Liver (tissue), 3 donors: ENCODE measurements at regions not wholly inside any gene's neighbourhood (a gene's known extent, or its start where the extent isn't known, plus 50 kb on each side); places are given as distances from the start of the nearest gene placed in this dataset.

Source experiments
- EGR1 ChIP-seq, 2 donors: IDR thresholded peaks; 2 replicates each; pipeline ENCODE4 v1.6.1; 2016 to 2018; ENCODE audit warnings: antibody characterized with exemption in 2 of 2, low read depth in 2 of 2
- FOXA1 ChIP-seq: IDR thresholded peaks from 2 replicates; pipeline ENCODE4 v1.6.1; 2016; ENCODE audit warnings: antibody characterized with exemption
- FOXA2 ChIP-seq: IDR thresholded peaks from 2 replicates; pipeline ENCODE4 v1.6.1; 2016; ENCODE audit warnings: antibody characterized with exemption
- JUND ChIP-seq, 2 donors: IDR thresholded peaks; 2 replicates each; pipeline ENCODE4 v1.6.1; 2016; ENCODE audit warnings: antibody characterized with exemption in 2 of 2
- NR2F2 ChIP-seq: IDR thresholded peaks from 2 replicates; pipeline ENCODE4 v1.6.1; 2016; ENCODE audit warnings: antibody characterized with exemption
- RAD21 ChIP-seq, 2 donors: IDR thresholded peaks; 2 replicates each; pipeline ENCODE4 v1.6.1; 2016; ENCODE audit warnings: antibody characterized with exemption in 2 of 2, mild to moderate bottlenecking in 2 of 2
- REST ChIP-seq: IDR thresholded peaks from 2 replicates; pipeline ENCODE4 v1.6.1; 2016; ENCODE audit warnings: antibody characterized with exemption, mild to moderate bottlenecking
- SP1 ChIP-seq: IDR thresholded peaks from 2 replicates; pipeline ENCODE4 v1.6.1; 2018; ENCODE audit warnings: antibody characterized with exemption, mild to moderate bottlenecking
- YY1 ChIP-seq: IDR thresholded peaks from 2 replicates; pipeline ENCODE4 v1.6.1; 2016; ENCODE audit warnings: antibody characterized with exemption, mild to moderate bottlenecking
- TF ChIP-seq, protein P1 (sequence below): fragments of 150-350 bp; IDR thresholded peaks from 2 replicates; pipeline ENCODE4 v1.5.1; 2017; ENCODE audit warnings: improper control_type of control experiment, low read depth, low read length; ENCODE audit not compliant: missing input control
- TF ChIP-seq, protein P2 (sequence below): IDR thresholded peaks from 2 replicates; pipeline ENCODE4 v1.6.1; 2016; ENCODE audit warnings: antibody characterized with exemption
- donor health status: healthy.
- donor health status: healthy.

DNA sequence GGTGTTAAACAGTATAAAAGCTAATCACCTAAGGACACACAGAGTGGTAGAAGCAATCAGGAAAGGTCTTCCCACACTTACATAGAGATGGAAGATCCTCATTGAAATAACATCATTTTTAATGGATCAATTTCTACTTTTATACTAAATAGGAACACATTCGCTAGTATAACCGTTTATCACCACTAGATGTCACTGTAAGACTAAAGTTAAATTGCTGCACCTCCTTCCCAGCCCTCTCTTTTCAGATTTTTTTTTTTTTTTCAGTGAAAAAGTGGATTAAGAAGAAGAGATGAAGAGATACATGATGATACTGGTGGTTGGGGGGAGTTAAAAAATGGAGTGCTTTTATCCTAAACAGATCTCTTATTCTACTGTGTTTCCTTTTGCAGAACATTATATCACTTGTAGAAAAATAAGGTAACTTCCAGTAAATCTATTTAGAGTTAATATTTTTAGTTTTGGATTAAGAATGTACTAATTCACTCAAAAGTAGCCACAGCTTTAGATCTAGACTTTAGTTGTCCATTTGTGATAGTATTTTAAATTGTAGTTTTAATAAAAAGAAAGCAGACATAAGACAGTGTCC lies 116.9 kb upstream of the ARRDC3 start:
- TF ChIP-seq, protein P1, sequence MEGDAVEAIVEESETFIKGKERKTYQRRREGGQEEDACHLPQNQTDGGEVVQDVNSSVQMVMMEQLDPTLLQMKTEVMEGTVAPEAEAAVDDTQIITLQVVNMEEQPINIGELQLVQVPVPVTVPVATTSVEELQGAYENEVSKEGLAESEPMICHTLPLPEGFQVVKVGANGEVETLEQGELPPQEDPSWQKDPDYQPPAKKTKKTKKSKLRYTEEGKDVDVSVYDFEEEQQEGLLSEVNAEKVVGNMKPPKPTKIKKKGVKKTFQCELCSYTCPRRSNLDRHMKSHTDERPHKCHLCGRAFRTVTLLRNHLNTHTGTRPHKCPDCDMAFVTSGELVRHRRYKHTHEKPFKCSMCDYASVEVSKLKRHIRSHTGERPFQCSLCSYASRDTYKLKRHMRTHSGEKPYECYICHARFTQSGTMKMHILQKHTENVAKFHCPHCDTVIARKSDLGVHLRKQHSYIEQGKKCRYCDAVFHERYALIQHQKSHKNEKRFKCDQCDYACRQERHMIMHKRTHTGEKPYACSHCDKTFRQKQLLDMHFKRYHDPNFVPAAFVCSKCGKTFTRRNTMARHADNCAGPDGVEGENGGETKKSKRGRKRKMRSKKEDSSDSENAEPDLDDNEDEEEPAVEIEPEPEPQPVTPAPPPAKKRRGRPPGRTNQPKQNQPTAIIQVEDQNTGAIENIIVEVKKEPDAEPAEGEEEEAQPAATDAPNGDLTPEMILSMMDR: peak; percentile 71
- no peak for TF ChIP-seq SP1
- peak; percentile 88 for TF ChIP-seq RAD21 (IDR thresholded peaks at IDR 0.05)
- no peak for TF ChIP-seq YY1
- TF ChIP-seq, protein P2, sequence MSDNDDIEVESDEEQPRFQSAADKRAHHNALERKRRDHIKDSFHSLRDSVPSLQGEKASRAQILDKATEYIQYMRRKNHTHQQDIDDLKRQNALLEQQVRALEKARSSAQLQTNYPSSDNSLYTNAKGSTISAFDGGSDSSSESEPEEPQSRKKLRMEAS: no peak
- TF ChIP-seq FOXA2: no peak
- no peak for TF ChIP-seq NR2F2
- TF ChIP-seq FOXA1: no peak
- no peak for TF ChIP-seq JUND (IDR thresholded peaks at IDR 0.05)
- TF ChIP-seq REST: no peak
- no peak for TF ChIP-seq EGR1 (IDR thresholded peaks at IDR 0.05; ENCODE audit: low read depth in 2 of 2)
